SK-N-SH treated with all-trans-retinoic acid at 6 μM for 48 hours (cell line): ENCODE measurements at regions not wholly inside any gene's neighbourhood (a gene's known extent, or its start where the extent isn't known, plus 50 kb on each side); places are given as distances from the start of the nearest gene placed in this dataset.

Experiments
- ATAC-seq: fragments of 200-7000 bp; cut with Tn5 transposase; 3 replicates; pipeline ENCODE4 v1.9.1; 2020; ENCODE audit warnings: mild to moderate bottlenecking, moderate library complexity
- CSDC2 ChIP-seq: fragments of 250-450 bp; sonication (Bioruptor Pico); IDR thresholded peaks from 2 replicates; pipeline ENCODE4 v1.5.0; 2020; ENCODE audit warnings: mild to moderate bottlenecking, moderate library complexity
- ESRRG ChIP-seq: fragments of 250-450 bp; sonication (Bioruptor Pico); IDR thresholded peaks from 2 replicates; pipeline ENCODE4 v1.6.1; 2021; ENCODE audit warnings: mild to moderate bottlenecking
- ISL1 ChIP-seq: fragments of 250-450 bp; sonication (Bioruptor Pico); IDR thresholded peaks from 2 replicates; pipeline ENCODE4 v2.1.2; 2022; ENCODE audit warnings: mild to moderate bottlenecking, moderate library complexity
- OSR1 ChIP-seq: fragments of 250-450 bp; sonication (Bioruptor Pico); IDR thresholded peaks from 2 replicates; pipeline ENCODE4 v1.8.0; 2022; ENCODE audit warnings: moderate library complexity, mild to moderate bottlenecking, inconsistent platforms
- PPARA ChIP-seq: fragments of 250-450 bp; sonication (Bioruptor Pico); IDR thresholded peaks from 2 replicates; pipeline ENCODE4 v1.5.0; 2020; ENCODE audit warnings: mild to moderate bottlenecking, borderline replicate concordance
- RARB ChIP-seq: fragments of 250-450 bp; sonication (Bioruptor Pico); IDR thresholded peaks from 2 replicates; pipeline ENCODE4 v1.8.0; 2021; ENCODE audit warnings: mild to moderate bottlenecking, moderate library complexity
- SNAI2 ChIP-seq: fragments of 250-450 bp; sonication (Bioruptor Pico); IDR thresholded peaks from 2 replicates; pipeline ENCODE4 v1.5.0; 2020; ENCODE audit warnings: mild to moderate bottlenecking, moderate library complexity
- TCF4 ChIP-seq: fragments of 250-450 bp; sonication (Bioruptor Pico); IDR thresholded peaks from 2 replicates; pipeline ENCODE4 v1.8.0; 2021; ENCODE audit warnings: mild to moderate bottlenecking, moderate library complexity, borderline replicate concordance
- TOX ChIP-seq: fragments of 250-450 bp; sonication (Bioruptor Pico); IDR thresholded peaks from 2 replicates; pipeline ENCODE4 v1.8.0; 2021; ENCODE audit warnings: mild to moderate bottlenecking, moderate library complexity, borderline replicate concordance
- ZC3H10 ChIP-seq: fragments of 250-450 bp; sonication (Bioruptor Pico); IDR thresholded peaks from 2 replicates; pipeline ENCODE4 v1.5.1; 2021; ENCODE audit warnings: mild to moderate bottlenecking, moderate library complexity
- ZFP3 ChIP-seq: fragments of 250-450 bp; sonication (Bioruptor Pico); IDR thresholded peaks from 2 replicates; pipeline ENCODE4 v1.5.0; 2020; ENCODE audit warnings: mild to moderate bottlenecking, moderate library complexity
- ZFP30 ChIP-seq: fragments of 450-650 bp; formaldehyde crosslinking; IDR thresholded peaks from 2 replicates; pipeline ENCODE4 v1.5.0; 2022; ENCODE audit warnings: mild to moderate bottlenecking, moderate library complexity
- ZNF565 ChIP-seq: fragments of 450-650 bp; formaldehyde crosslinking; conservative IDR thresholded peaks from 2 replicates; pipeline ENCODE4 v1.5.0; 2020; ENCODE audit warnings: low read depth, mild to moderate bottlenecking, moderate library complexity
- ZNF8 ChIP-seq: fragments of 450-650 bp; formaldehyde crosslinking; IDR thresholded peaks from 2 replicates; pipeline ENCODE4 v1.5.0; 2020; ENCODE audit warnings: mild to moderate bottlenecking, moderate library complexity
- TF ChIP-seq, protein P1 (sequence below): fragments of 250-450 bp; sonication (Bioruptor Pico); IDR thresholded peaks from 2 replicates; pipeline ENCODE4 v1.5.1; 2021; ENCODE audit warnings: mild to moderate bottlenecking, moderate library complexity
- TF ChIP-seq, protein P2 (sequence below): fragments of 250-450 bp; sonication (Bioruptor Pico); IDR thresholded peaks from 2 replicates; pipeline ENCODE4 v1.8.0; 2021; ENCODE audit warnings: low read depth, mild to moderate bottlenecking, moderate library complexity, borderline replicate concordance
- TF ChIP-seq, protein P3 (sequence below): fragments of 250-450 bp; sonication (Bioruptor Pico); IDR thresholded peaks from 2 replicates; pipeline ENCODE4 v1.8.0; 2020; ENCODE audit warnings: mild to moderate bottlenecking, moderate library complexity, borderline replicate concordance

DNA sequence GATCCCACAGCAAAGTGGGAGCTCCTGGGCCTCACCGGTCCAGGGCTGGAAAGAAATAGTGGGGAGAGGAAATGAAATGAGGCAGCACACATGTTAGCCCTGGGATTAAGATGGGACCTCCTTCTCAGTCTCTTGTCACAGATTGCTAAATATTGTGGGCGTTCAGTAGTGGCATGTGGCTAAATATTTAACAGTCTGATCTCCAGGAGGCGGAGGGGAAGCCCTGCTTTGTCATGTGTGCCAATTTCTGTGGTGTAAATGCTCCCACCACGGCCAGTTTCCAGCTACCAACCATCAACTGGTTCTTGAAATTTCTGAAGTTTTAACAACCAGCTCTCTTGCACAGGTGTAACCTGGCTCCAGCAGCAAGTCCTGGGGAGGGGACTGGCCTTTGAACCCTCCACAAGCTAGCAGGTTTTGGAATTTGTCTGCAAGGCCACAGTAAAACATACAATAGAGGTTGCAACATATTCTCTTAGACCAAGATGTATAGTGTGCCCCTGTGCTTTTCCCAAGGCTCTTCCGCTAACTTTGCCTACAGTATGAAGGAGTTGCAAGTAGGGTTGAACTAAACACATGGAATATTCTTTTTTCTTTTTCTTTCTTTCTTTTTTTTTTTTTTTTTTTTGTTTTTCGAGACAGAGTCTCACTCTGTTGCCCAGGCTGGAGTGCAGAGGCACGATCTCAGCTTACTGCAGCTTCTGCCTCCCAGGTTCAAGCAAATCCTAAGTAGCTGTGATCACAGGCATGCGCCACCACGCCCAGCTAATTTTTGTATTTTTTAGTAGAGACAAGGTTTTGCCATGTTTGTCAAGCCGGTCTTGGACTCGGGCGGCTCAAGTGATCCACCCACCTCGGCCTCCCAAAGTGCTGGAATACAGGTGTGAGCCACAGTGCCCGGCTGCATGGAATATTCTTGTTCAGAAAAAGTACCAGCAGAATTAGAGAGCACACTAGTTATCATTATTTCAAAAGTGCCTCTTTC, 103.1 kb upstream of the PCBD1 start (continued):
- no peak for TF ChIP-seq ZNF8 (CRISPR knock-in tag)
- TF ChIP-seq ZFP30 (CRISPR knock-in tag) = no peak
- TF ChIP-seq, all 23 proteins: peak for 0

DNA sequence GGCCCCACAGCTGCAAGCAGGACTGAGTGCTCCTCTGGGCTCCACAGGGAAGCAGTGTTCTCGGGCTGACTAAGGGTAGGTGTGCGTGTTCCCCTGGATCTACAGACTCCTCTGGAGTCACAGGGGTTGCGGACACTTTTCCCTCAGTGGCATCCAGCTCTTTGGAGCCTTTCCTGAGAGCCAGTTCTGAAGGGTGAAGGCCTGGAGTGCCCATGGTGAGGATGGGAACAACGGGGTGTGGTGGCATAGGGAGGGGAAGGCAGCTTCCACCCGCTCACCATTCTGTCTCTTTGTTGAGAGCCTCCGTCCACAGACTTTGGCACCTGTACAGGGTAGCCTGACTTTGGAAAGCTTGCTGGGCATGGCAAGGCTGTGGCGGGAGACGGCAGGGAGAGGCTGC, 104.1 kb upstream of the PCBD1 start:
- no peak for ATAC-seq
- no peak for TF ChIP-seq ZNF565 (CRISPR knock-in tag)
- TF ChIP-seq OSR1 (CRISPR knock-in tag) = no peak

DNA sequence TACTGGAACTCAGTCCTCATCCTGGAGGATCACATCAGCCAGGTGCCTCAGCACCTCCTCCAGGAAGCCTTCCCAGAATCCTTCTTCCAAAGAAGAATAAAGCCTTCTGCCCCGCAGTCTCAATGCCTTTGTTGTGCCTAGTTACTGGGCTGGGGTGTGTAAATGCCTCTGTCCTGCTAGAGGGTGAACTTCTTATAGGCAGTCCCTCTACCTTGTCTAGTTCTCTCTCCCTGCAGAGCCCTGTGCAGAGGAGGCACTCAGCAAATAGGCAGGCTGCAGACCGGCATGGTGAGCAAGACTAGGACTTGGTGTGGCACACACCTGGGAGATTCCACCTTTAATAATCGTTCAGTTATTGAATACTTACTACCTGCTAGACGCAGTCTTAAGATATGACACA, 104.7 kb upstream of the PCBD1 start:
- ATAC-seq = no peak

DNA sequence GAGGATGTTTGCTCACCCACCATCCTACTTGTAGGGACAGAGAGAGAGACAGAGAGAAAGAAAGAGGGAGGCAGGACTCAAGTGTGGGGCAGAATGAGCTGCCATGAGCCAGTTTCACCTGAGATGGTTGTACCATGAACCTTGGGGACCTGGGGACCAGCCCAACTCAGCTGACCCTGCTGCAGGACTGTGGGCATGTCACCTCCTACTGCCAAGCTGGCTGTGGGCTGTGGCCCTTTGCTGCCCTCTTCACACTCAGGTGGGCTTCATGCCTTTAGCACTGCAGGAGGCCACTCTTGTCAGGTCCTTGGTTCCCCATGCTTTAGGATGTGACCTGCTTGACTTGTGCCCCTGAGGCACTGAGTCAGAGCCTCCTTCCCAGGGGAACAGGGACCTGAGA, 108.2 kb upstream of the PCBD1 start:
- TF ChIP-seq, protein P1, sequence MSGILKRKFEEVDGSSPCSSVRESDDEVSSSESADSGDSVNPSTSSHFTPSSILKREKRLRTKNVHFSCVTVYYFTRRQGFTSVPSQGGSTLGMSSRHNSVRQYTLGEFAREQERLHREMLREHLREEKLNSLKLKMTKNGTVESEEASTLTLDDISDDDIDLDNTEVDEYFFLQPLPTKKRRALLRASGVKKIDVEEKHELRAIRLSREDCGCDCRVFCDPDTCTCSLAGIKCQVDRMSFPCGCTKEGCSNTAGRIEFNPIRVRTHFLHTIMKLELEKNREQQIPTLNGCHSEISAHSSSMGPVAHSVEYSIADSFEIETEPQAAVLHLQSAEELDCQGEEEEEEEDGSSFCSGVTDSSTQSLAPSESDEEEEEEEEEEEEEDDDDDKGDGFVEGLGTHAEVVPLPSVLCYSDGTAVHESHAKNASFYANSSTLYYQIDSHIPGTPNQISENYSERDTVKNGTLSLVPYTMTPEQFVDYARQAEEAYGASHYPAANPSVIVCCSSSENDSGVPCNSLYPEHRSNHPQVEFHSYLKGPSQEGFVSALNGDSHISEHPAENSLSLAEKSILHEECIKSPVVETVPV (CRISPR knock-in tag) = no peak
- no peak for TF ChIP-seq ZFP30 (CRISPR knock-in tag)
- no peak for TF ChIP-seq ESRRG (CRISPR knock-in tag)
- TF ChIP-seq ISL1 = no peak
- no peak for TF ChIP-seq PPARA (CRISPR knock-in tag)
- TF ChIP-seq ZC3H10 (CRISPR knock-in tag) = no peak
- no peak for TF ChIP-seq OSR1 (CRISPR knock-in tag)
- TF ChIP-seq RARB (CRISPR knock-in tag) = no peak
- no peak for TF ChIP-seq ZNF565 (CRISPR knock-in tag)
- no peak for ATAC-seq

More for the DNA sequence above, 104.7 kb upstream of the PCBD1 start:
- no peak for TF ChIP-seq ZFP3 (CRISPR knock-in tag)
- TF ChIP-seq CSDC2 (CRISPR knock-in tag) = no peak
- no peak for TF ChIP-seq OSR1 (CRISPR knock-in tag)
- TF ChIP-seq TCF4 (CRISPR knock-in tag) = no peak

DNA sequence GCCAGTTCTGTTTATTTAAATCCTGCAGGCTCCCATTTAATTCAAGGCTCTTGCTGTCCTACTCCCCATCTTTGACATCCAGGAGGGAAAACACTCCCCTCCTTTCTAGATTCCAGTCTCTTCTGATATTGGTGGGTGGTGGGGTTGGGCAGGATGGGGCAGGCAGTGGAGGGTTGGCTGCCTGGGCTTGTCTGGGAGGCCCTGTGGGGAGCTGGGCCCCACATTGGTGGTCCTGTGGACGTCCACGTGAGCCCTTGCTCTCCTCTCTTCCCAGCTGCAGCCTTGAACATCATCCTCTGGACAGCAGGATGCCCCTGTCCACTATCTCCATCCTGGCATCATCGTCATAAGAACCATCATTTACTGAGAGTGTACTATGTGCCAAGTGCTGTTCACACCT, 108.9 kb upstream of the PCBD1 start:
- TF ChIP-seq ZFP30 (CRISPR knock-in tag) (no peak), PPARA (CRISPR knock-in tag) (no peak), TCF4 (CRISPR knock-in tag) (no peak), ZNF565 (CRISPR knock-in tag) (no peak), CSDC2 (CRISPR knock-in tag) (no peak), ZFP3 (CRISPR knock-in tag) (no peak), ZNF8 (CRISPR knock-in tag) (no peak)
- TF ChIP-seq, protein P2, sequence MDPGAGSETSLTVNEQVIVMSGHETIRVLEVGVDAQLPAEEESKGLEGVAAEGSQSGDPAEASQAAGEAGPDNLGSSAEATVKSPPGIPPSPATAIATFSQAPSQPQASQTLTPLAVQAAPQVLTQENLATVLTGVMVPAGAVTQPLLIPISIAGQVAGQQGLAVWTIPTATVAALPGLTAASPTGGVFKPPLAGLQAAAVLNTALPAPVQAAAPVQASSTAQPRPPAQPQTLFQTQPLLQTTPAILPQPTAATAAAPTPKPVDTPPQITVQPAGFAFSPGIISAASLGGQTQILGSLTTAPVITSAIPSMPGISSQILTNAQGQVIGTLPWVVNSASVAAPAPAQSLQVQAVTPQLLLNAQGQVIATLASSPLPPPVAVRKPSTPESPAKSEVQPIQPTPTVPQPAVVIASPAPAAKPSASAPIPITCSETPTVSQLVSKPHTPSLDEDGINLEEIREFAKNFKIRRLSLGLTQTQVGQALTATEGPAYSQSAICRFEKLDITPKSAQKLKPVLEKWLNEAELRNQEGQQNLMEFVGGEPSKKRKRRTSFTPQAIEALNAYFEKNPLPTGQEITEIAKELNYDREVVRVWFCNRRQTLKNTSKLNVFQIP = no peak
- ATAC-seq = no peak

DNA sequence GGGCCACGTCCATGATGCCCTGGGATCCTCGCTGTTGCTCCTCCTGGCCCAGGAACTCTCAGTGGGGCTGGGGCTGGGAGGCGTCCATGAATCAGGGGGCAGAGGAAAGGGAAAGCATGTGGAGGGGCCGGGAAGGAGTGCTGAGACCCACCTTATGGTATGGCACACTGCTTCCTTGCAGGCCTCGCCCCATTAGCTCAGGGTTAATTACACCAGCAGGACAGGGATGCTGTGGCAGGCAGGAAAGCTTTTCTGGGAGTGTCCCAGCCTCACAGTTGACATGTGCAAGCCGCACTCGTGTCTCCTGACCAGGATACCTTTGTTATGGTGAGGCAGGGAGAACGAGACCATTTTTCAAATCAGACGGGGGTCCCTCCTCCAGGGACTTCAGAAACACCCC, 109.7 kb upstream of the PCBD1 start:
- TF ChIP-seq SNAI2 = no peak
- TF ChIP-seq TOX (CRISPR knock-in tag) = no peak
- TF ChIP-seq, protein P3, sequence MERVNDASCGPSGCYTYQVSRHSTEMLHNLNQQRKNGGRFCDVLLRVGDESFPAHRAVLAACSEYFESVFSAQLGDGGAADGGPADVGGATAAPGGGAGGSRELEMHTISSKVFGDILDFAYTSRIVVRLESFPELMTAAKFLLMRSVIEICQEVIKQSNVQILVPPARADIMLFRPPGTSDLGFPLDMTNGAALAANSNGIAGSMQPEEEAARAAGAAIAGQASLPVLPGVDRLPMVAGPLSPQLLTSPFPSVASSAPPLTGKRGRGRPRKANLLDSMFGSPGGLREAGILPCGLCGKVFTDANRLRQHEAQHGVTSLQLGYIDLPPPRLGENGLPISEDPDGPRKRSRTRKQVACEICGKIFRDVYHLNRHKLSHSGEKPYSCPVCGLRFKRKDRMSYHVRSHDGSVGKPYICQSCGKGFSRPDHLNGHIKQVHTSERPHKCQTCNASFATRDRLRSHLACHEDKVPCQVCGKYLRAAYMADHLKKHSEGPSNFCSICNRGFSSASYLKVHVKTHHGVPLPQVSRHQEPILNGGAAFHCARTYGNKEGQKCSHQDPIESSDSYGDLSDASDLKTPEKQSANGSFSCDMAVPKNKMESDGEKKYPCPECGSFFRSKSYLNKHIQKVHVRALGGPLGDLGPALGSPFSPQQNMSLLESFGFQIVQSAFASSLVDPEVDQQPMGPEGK (CRISPR knock-in tag) = no peak
- no peak for TF ChIP-seq TCF4 (CRISPR knock-in tag)
- TF ChIP-seq ZC3H10 (CRISPR knock-in tag) = no peak
- TF ChIP-seq ZNF8 (CRISPR knock-in tag) = no peak
- TF ChIP-seq PPARA (CRISPR knock-in tag) = no peak
- ATAC-seq = no peak
